HG02571 (cell line): ENCODE measurements at regions not wholly inside any gene's neighbourhood (a gene's known extent, or its start where the extent isn't known, plus 50 kb on each side); places are given as distances from the start of the nearest gene placed in this dataset.

Experiments
- ATAC-seq: cut with Tn5 transposase; IDR thresholded peaks from one replicate; pipeline ENCODE4 v1.9.1; 2021; ENCODE audit warnings: mild to moderate bottlenecking, moderate library complexity; ENCODE audit not compliant: unreplicated experiment

DNA sequence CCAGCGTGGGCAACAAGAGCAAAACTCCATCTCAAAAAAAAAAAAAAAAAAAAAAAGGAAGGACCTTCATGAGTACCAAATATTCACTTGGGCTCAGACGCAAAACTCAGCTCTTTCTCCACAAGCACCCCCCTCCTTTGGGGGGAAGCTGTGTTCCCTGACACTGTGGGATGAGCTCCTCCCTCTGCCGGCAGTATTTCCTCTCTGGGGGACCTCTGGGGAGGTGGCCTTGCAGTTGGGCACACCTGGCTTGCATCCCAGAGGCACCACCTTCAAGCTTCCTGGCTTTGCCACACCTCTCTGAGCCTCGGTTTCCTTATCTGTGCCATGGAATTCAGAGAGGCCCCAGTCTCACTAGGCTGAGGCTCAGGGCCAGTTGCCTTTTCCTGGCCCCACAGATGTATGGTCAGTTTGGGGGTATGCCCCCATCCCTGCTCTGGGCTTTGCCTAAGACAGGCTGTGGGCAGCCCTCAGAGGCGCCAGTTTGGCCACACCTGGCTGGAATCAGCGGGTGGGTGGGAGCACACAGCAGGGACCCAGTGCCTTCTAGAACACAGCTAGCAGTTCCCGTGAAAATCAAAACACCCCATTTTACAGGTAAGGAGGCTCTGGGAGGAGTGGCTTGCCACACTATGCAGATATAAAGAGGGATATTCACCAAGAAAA is 157.5 kb upstream of the IER5L start:
- no peak for ATAC-seq

DNA sequence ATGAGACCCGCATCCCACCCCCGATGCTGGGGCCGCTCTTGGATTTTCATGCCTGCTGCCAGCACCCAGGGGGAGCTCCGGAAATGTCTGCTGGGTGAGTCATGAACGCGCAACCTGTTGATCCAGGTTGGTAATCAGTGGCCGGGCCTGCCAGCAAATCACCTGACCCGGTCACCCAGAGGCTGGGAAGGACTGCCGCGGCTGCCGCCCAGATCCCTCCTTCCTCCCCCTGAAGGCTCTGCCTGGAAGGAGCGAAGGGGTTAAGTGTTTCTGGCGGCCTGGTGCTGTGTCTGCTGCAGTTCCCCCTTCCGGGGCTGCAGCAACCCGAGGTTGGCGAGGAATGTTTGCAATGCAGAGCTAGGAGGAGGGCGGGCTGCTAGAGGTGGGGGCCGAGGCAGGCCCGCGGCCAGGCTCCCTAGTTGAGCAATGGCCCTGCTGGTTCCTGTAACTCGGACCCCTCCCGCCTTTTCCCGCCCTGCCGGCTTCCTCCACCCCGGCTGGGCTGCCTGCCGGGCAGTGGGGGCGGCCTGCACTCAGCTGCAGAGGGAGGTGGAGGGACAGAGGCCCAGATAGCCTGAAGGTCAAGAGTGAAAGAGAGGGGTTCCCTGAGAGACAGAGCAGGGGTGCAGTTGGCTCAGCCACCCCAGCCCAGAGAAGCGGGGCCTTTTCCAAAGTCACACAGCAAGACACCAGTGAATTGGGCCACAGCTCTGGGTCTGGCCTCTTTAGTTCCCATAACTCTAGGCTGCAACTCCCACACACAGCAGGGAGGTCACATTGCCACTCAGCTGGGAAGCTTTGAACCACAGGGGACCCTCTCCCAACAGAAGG is 156.3 kb upstream of the IER5L start:
- ATAC-seq = no peak

DNA sequence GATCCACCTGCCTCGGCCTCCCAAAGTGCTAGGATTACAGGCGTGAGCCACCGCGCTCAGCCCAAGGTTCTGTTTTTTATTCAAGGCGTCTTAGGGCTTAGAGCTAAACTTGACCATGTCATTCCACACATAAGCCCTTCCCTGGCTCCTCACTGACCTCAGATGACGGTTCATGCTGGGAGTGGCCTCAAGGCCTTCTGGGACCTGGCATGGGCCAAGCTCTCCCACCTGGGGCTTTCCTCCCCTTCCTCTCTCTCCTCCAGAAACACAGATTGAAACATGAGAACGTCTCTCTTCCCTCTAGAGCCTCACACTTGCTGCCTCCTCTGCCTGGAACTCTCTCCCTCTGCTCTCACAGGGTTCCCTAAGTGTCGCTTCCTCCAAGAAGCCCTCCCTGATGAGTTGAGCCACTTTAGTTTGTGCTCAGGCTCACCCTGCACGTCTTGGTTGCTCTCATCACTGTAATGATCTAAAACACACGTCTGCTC is 155.6 kb upstream of the IER5L start:
- no peak for ATAC-seq

DNA sequence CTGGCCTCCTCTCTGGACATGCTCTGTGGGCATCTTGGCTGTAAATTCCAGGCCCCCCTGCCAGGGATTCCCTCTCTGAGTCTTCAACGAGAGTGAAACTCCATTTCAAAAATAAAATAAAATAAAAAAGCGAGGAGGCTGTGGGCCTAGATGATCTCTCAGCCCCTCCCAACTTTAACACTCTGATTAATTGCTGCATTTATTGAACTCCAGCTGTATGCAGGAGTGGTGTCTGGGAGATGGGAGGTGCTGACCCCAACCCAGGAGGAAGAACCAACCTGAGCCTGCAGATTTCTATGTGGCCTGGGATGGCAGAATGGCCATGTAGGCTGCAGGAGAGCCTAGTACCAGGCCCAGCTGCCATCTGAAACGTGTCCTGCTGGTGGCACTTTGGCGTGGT is 154.5 kb upstream of the IER5L start:
- no peak for ATAC-seq

DNA sequence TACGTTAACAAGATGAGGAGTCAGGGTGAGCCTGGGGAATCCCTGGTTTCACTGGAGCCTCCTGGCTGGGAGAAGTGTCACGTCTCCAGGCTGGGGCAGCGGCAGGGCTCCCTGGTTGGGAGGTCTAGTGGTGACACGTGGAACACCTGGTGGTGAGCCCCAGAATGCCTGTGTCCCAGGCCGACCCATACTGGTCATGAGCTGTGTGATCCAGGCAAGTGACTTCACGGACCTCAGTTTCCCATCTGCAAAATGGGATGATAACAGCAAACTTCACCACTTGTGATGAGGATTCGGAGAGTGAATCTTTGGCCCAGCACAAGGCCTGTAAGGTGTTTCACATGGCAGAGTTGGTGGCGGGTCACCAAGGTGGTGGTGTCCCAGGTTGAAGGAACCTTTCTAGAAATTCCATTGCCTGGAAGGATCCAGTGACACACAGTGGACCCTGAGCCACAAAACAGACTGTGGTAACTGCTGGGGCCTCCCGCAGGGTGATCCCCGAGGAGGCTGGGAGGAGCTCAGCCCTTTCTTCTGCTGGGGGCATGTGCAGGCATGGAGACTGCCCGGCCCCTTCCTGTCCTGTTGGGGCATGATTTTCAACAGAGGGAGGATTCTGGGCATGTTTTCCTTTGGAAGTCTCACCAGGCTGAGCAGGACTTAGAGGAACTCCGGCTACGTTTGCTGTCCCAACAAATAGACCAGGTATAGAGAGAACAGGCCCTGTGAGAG is 153.9 kb upstream of the IER5L start:
- no peak for ATAC-seq

DNA sequence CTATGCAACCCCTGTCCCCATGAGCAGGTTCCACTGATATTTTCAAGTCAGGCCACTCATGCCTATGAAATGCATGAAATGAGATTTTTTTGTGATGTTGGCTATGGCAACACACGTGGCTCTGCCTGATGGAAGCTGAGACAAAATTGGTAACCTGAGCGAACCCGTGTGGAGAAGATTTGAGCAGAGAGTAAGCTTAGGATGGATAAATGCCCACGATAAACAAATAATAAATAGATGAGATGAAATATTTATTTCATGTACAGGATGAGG is 153.4 kb upstream of the IER5L start:
- no peak for ATAC-seq

DNA sequence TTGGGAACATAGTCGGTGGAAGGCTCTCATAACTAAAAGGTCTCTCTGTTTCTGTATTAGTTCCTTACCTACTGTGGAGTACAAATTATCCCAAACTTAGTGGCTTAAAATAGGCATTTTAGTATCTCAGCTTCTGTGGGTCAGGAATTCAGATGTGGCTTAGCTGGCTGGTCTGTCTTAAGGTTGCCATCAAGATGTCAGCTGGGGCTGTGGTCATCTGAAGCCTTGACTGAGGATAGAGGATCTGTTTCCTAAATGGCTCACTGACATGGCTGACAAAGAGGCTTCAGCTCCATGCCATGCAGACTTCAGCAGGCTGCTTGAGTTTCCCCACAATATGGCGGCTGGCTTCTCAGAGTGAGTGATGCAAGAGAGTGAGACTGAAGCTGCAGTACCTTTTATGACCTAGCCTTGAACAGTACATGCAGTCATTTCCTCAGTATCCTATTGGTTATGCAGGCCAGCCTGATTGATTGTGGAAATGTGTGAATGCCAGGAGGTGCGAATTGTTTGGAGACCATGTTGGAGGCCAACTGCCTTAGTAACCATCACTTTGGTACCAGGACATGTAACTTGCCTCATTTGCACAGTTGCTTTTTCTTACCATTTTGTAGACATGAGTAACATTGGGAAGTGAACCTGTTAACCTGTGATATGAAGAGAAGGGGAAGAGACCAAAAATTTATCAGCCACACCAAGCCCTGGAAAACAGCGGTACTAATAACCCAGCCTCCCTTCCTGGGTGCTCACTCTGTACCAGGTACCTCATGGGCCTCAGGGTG is 152.8 kb upstream of the IER5L start:
- ATAC-seq = no peak

DNA sequence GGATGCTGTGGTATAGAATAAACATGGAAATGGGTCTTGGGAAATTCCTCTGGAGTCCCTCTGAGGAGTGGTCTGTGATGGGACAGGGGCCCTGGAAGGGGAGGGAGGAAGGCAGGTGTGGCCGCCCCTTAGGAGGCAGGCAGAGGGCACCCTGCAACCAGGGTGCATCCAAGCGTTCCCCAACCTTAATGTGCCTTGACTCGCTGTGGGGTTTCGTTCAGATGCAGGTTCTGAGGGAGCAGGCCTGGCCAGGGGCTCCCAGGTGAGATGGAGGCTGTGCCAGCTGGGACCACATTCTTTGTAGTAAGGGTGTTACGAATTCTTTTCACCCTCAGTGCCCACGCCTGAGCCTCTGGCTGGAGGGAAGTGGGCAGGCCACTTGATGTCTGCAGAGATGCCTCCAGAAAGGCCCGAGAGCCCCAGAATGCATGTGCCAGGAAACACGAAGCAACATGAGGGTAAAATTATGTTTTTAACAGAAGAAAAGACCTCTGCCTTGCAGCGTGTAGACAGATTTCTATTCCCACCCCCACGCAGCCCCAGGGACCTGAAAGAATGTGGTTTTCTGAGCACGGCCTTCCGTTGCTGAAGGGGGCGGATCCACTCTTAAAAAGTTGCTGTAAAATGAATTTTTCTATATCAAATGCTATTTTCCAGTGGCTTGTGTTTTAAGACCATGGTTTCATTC is 150.4 kb upstream of the IER5L start:
- no peak for ATAC-seq

DNA sequence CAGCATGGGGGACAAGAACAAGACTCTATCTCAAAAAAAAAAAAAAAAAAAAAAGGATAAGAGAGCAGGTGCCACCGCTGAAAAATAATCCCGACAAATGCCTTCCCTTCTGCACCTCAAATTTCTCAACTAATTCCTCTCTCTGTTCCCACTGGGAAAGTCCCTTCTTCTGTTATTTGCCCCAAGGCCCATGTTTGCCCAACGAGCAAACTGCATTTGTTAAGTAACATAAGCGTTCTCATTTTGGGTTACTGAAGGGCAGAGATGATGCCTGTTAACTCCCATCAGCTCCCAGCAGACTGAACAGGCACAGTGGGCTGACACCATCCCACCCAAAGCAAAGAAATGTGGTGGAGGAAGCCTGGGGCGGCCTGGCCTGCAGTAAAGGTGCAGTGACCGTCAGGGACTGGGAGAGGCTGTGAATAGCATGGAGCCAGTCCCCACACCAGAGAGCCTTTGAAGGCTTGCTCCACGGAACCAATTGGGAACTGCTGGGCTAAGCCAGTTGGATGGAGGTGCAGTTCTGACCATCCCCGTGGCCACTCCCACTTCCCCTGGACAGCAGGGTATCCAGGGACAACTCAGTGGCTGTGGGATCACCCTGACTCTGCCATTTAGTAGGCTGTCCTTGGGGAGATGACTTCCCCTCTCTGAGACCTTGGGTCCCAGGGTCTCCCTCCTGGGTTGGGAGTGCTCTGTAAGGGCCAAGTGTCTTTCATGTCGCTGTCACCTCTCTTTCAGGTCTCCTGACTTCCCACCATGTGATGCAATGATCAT is 149.7 kb upstream of the IER5L start:
- ATAC-seq = no peak

DNA sequence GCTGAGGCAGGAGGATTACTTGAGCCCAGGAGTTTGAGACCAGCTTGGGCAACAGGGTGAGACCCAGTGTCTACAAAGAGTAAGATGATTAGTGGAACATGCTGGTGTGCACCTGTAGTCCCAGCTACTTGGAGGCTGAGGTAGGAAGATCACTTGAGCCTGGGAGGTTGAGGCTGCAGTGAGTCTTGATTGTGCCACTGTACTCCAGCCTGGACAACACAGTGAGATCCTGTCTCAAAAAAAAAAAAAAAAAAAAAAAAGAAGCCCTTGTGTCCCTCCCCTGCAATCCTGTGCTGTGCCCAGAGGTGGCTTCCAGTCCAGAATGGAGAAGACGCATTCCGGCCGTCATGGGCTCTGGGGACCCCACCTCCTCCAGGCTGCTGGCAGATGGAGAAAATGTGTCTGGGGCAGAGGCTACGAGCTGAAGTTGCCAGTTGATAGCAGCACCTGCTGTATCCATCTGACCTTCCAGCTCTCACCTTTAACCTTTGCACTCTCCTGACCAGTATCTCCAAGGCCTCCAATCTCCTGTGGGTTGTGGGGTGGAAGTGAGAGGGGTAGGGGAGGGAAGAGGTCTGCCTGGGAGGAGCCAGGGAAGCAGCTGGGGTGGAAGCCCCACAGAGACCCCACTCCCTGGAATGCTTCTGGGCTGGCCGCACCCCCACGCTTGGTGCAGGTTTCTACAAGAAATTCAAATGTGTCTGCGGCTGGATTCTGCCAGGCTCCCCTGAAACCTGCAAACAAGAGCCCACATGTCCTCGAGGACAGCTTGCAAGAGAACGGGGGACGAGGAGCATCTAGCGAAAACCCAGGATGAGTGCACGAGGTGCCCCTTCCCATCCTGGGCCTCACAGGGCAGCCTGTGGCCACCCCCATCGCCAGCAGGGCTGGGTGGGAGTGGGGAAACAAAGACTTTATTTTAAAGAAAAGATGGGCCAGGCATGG is 148.3 kb upstream of the IER5L start:
- no peak for ATAC-seq

DNA sequence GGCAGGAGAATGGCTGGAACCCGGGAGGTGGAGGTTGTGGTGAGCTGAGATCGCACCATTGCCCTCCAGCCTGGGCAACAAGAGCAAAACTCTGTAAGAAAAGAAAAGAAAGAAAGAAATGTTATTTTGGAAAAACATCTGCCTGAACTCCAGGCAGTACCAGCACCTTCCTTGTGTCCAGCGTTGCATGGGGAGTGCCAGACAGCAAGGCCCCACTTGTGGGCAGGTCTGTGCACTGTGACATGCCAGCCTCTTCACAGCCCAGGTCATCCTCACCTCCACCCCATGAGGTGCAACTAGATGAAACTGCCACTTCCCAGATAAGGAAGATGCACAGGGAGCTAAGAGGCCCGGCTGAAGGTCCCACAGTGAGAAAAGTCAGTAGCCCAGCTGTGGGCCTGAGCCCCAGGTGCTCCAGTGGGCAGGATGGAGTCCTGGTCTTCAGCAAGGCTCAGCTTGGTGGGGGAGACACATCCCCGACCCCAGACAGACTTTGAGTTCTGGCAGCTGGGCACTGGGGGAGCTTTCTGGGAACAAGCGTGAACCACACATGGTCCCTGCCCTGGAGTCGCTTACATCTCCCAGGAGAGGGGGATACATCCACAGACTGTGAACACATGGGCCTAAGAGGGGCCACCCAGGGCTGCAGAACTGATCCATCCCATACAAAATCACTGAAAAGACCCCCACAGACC is 146.9 kb upstream of the IER5L start:
- ATAC-seq = no peak

DNA sequence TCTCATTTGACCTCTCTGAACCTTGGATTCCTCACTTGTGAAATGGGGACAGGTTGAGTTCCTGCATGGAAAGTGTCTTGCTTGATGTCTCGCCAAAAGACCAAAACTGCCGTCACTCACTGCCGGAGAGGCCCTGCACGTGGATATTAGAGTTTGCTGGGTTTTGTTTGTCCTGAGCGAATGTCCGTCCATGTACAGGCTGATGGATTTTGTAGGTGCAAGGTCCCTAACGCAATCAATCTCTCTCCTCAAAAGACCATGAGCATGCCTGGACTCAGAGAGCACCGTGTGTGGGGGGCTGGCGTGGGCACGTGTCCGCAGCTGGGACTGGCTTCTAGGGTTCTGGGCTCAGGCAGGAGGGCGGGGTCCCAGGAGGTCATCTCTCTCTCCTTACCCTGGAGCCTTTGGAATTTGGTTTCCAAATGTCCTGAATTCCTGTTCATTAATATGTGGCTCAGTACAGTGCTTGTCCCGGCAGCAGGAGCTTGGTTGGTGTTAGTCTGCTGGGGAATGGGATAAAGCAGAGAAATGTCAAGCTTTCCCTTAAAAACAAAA is 146.0 kb upstream of the IER5L start:
- ATAC-seq = no peak

DNA sequence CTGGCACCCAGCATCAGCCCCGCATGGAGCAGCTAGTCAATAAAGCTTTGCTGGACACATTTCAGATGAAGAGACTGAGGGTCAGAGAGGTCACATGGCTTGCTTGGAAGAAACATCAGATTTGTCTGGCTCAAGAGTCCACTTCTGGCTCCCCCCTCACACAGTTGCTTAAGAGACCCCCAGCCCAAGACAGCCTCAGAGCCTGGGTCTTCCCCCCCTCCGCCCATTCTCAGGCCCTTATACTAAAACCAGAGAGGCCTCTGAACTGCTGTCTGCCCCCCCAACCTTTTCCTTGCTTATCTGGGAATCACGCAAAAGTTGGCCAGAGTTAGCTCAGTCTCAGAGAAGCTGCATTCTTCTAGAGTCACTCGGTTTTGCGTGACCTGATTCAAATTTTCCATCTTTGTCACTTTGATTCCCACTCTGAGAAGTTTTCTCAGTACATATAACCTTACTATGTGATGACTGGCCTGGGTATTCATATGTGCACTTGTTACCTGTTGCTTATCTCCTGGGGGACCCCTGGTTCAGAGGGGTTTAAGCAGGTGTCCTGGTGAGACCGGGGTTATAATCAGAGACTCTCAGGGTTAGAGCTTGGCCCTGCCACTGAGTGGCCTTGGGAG is 145.4 kb upstream of the IER5L start:
- no peak for ATAC-seq

DNA sequence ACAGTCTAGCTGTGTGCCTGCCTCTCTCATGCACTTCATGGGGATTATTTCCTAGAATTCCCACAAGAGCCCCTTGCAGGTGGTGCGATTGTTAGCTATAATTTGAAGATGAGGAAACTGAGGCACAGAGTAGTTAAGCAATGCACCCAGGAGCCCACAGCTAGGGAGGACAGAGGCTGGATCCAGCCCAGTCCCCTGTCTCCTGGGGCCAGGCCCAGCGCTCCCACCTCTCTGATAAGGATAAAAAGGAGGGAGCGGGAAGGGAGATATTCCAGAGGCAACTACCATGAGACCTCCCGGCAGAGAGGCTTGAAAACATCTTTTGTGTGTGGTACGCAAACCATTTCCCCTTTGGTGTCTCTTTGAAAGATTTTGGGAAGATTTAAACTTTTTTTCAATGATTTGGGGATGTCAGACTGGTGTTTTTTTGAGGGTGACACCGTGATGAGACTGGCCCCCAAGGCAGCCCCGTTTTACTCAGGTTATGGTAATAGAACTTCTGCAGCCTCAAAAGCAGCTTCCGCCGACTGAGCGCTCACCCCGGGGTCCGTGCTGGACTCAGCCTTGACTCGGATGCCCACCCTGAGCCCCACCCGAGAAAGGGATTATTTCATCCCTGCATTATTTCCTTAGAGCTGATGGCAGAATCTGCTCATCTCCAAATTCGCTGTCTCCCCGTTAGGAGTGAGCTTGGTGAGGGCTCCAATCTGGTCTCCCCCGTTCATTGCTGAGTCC is 144.7 kb upstream of the IER5L start:
- ATAC-seq = no peak

DNA sequence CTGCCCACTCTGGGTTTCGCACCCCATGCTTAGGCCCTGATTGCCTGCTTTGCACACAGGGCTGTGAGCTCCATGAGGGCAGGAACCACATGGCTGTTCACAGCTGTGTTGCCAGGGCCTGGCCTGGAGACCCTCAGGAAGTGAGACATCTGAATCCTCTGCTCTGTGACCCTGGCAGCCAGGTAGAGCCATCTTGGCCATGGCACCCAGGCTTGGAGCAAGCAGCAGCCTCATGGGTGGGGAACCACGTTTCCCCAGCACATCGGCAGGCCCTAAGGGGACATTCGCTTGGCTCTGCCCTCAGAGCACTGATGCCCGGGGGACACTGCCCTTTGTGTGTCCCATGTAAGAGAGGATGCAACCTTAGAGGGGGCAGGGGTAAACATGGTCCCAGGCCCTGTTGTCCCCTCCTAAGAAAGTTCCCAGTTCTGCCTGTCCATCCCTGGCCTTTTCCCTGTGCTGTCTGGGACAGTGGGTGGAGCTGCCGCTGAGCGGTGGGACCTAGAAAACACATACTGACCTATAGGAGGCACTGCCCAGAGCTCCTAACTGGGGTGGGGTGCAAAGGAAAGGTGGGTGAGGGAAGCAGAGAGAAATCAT is 144.1 kb upstream of the IER5L start:
- ATAC-seq = no peak

DNA sequence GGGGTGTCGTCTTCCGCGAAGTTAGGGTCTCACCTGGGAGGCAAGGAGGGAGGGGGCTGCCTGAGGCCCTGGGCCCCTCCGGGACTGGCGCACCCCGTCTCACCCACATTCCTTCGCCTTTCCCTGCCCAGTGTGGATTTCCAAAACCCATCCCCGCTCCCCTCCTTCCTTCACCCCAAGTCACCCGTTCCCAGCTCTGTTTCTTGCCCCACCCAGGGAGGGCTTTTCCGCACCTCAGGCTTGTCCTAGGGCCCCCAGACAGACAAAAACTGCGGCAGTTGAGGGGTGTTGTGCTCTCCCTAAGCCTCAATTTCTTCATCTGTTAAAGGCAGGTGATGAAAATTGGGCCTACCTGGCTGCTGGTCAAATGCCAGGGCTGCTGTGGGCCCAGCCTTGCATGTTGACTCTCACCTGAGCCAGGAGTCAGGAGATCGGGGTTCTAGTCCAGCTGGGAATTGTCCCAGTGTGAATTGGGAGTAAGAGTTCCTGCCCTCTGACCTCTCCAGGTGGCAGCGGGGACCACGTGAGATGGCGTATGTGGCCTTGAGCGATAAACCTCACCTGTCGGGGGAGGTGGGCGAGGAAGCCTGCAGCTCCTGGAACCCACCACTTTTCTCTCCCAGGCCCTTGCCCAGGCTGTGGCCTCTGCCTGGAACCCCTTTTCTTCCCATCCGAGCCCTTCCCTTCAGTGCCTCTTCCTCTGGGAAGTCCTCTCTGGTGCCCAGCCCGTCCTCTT is 143.4 kb upstream of the IER5L start:
- ATAC-seq = no peak
